H1 (cell line): ENCODE measurements at regions not wholly inside any gene's neighbourhood (a gene's known extent, or its start where the extent isn't known, plus 50 kb on each side); places are given as distances from the start of the nearest gene placed in this dataset.

Experiments
- CTCF ChIA-PET: fragments of 300-600 bp; sonication (Branson Sonifier 250); formaldehyde crosslinking; loops from one replicate; lab custom pipeline; 2021; ENCODE audit not compliant: partially characterized antibody; lab: Charles Lee
- POLR2A ChIA-PET: fragments of 300-600 bp; sonication (Branson Sonifier 250); formaldehyde crosslinking; loops from one replicate; lab custom pipeline; 2021; ENCODE audit warnings: inconsistent platforms; ENCODE audit not compliant: partially characterized antibody; lab: Charles Lee
- DNase-seq, 2 experiments: peaks; one replicate each; pipeline versions ENCODE4 v3.0.0 to v3.0.0-alpha.2; 2010 to 2022; ENCODE audit warnings: low spot score in 2 of 2, low read depth in 1 of 2, mixed read lengths in 1 of 2
- FAIRE-seq: peaks from 2 replicates; lab custom pipeline; 2011; peaks lifted over from hg19 to GRCh38; lab: Jason Lieb, UNC
- H2AFZ ChIP-seq: 2 replicates; pipeline ENCODE4 v1.8.1; 2012; ENCODE audit warnings: low read length, inconsistent platforms
- H2AK5ac ChIP-seq: 2 replicates; pipeline ENCODE4 v1.6.1; 2013; ENCODE audit warnings: low read depth, low read length
- H2BK120ac ChIP-seq: replicated peaks from 2 replicates; pipeline ENCODE3; 2013; ENCODE audit warnings: low read depth, low read length, inconsistent platforms
- H2BK12ac ChIP-seq: 2 replicates; pipeline ENCODE4 v1.6.1; 2013; ENCODE audit warnings: low read depth, low read length
- H2BK15ac ChIP-seq: 2 replicates; pipeline ENCODE4 v1.6.1; 2013; ENCODE audit warnings: low read length
- H2BK20ac ChIP-seq: 2 replicates; pipeline ENCODE4 v1.6.1; 2013; ENCODE audit warnings: low read length
- H2BK5ac ChIP-seq: 2 replicates; pipeline ENCODE4 v1.6.1; 2013; ENCODE audit warnings: low read depth, low read length
- H3K14ac ChIP-seq: 2 replicates; pipeline ENCODE4 v1.6.1; 2013; ENCODE audit warnings: inconsistent platforms; ENCODE audit not compliant: insufficient read length
- H3K18ac ChIP-seq: 2 replicates; pipeline ENCODE4 v1.6.1; 2013; ENCODE audit warnings: low read length; ENCODE audit errors: extremely low read depth
- H3K23ac ChIP-seq: 2 replicates; pipeline ENCODE4 v1.6.1; 2013; ENCODE audit warnings: inconsistent platforms; ENCODE audit not compliant: insufficient read length
- H3K23me2 ChIP-seq: 2 replicates; pipeline ENCODE4 v1.6.1; 2013; ENCODE audit warnings: low read depth, low read length
- H3K27ac ChIP-seq: 2 replicates; pipeline ENCODE4 v1.6.1; 2011; ENCODE audit warnings: low read depth, low read length, inconsistent platforms
- H3K27me3 ChIP-seq, 4 experiments: replicated peaks in 1 of 4; 1 replicate in 1 of 4; 2 replicates in 3 of 4; pipeline versions ENCODE4 v1.6.1 to v1.8.1; 2011 to 2013; ENCODE audit warnings: low read length in 3 of 4, mild to moderate bottlenecking in 3 of 4, inconsistent platforms in 2 of 4, mixed read lengths in 2 of 4, moderate library complexity in 1 of 4; ENCODE audit not compliant: control insufficient read depth in 3 of 4, insufficient read depth in 3 of 4; ENCODE audit errors: extremely low read depth in 1 of 4
- H3K36me3 ChIP-seq, 4 experiments: 2 replicates each; pipeline versions ENCODE4 v1.6.1 to v1.8.1; 2011 to 2013; ENCODE audit warnings: mild to moderate bottlenecking in 4 of 4, low read length in 3 of 4, moderate library complexity in 2 of 4, control low read depth in 1 of 4, inconsistent platforms in 1 of 4; ENCODE audit not compliant: insufficient read depth in 4 of 4, control insufficient read depth in 2 of 4
- H3K4ac ChIP-seq: replicated peaks from 2 replicates; pipeline ENCODE3; 2013; ENCODE audit warnings: low read length, low read depth, mixed read lengths, inconsistent platforms; ENCODE audit not compliant: insufficient read length
- H3K4me1 ChIP-seq, 4 experiments: replicated peaks in 1 of 4; 1 replicate in 1 of 4; 2 replicates in 3 of 4; pipeline versions ENCODE4 v1.6.1 to v1.8.1; 2011 to 2013; ENCODE audit warnings: low read length in 3 of 4, inconsistent platforms in 2 of 4, mixed read lengths in 1 of 4; ENCODE audit not compliant: insufficient read depth in 4 of 4, control insufficient read depth in 3 of 4
- H3K4me2 ChIP-seq, 2 experiments: 2 replicates each; pipeline versions ENCODE4 v1.6.1 to v1.8.1; 2011 to 2013; ENCODE audit warnings: low read depth in 2 of 2, low read length in 2 of 2, control low read depth in 1 of 2, inconsistent platforms in 1 of 2, mild to moderate bottlenecking in 1 of 2; ENCODE audit not compliant: insufficient read depth in 1 of 2
- H3K4me3 ChIP-seq, 4 experiments: fragments of 200-600, 300-600 bp in 1 of 4; sonication (generic), shearing (Covaris generic), sonication (Bioruptor Twin) in 1 of 4; 2 replicates each; pipeline versions ENCODE4 v1.5.1 to v1.8.1; 2011 to 2016; ENCODE audit warnings: low read length in 4 of 4, low read depth in 3 of 4, control low read depth in 2 of 4, inconsistent platforms in 2 of 4, mild to moderate bottlenecking in 2 of 4, mixed read lengths in 1 of 4, moderate library complexity in 1 of 4; ENCODE audit not compliant: insufficient read depth in 2 of 4; ENCODE audit errors: extremely low read depth in 1 of 4
- H3K56ac ChIP-seq: replicated peaks from 2 replicates; pipeline ENCODE3; 2013; ENCODE audit warnings: low read depth, mild to moderate bottlenecking, mixed read lengths, low read length, inconsistent platforms; ENCODE audit not compliant: insufficient read length
- H3K79me1 ChIP-seq: 2 replicates; pipeline ENCODE4 v1.6.1; 2013; ENCODE audit warnings: low read depth, low read length, control low read depth
- H3K79me2 ChIP-seq, 2 experiments: 2 replicates each; pipeline versions ENCODE4 v1.6.1 to v1.8.1; 2012 to 2013; ENCODE audit warnings: low read length in 2 of 2, mild to moderate bottlenecking in 2 of 2, inconsistent platforms in 1 of 2; ENCODE audit not compliant: insufficient read depth in 2 of 2, control insufficient read depth in 1 of 2
- H3K9ac ChIP-seq, 4 experiments: replicated peaks in 1 of 4; 1 replicate in 1 of 4; 2 replicates in 3 of 4; pipeline versions ENCODE4 v1.6.1 to v1.8.1; 2011 to 2013; ENCODE audit warnings: low read depth in 3 of 4, low read length in 3 of 4, control low read depth in 2 of 4, mild to moderate bottlenecking in 2 of 4, moderate library complexity in 2 of 4, inconsistent platforms in 1 of 4; ENCODE audit errors: extremely low read depth in 1 of 4
- H3K9me3 ChIP-seq, 2 experiments: 2 replicates each; pipeline versions ENCODE4 v1.6.1 to v1.8.1; 2012 to 2013; ENCODE audit warnings: mild to moderate bottlenecking in 2 of 2, moderate library complexity in 2 of 2, control low read depth in 1 of 2, inconsistent platforms in 1 of 2, low read depth in 1 of 2, low read length in 1 of 2, mixed read lengths in 1 of 2; ENCODE audit not compliant: insufficient read depth in 2 of 2
- H4K20me1 ChIP-seq, 2 experiments: replicated peaks in 1 of 2; 2 replicates each; pipeline versions ENCODE3 to v1.8.1; 2011 to 2013; ENCODE audit warnings: inconsistent platforms in 2 of 2, low read length in 2 of 2, mild to moderate bottlenecking in 1 of 2; ENCODE audit not compliant: insufficient read depth in 2 of 2, control insufficient read depth in 1 of 2
- H4K5ac ChIP-seq: 2 replicates; pipeline ENCODE4 v1.6.1; 2013; ENCODE audit warnings: low read length, low read depth, mixed read lengths, inconsistent platforms; ENCODE audit not compliant: insufficient read length
- H4K8ac ChIP-seq: 2 replicates; pipeline ENCODE4 v1.8.0; 2013; ENCODE audit warnings: mild to moderate bottlenecking, moderate library complexity, low read length, inconsistent platforms; ENCODE audit not compliant: insufficient read depth; ENCODE audit errors: extremely low read depth
- H4K91ac ChIP-seq: replicated peaks from 2 replicates; pipeline ENCODE3; 2013; ENCODE audit warnings: low read length, mixed read lengths, inconsistent platforms; ENCODE audit not compliant: insufficient read length
- GTF2F1 ChIP-seq: IDR thresholded peaks from 2 replicates; pipeline ENCODE4 v1.6.1; 2012; ENCODE audit warnings: low read depth, low read length, improper control_type of control experiment, borderline replicate concordance
- SIRT6 ChIP-seq: IDR thresholded peaks from one replicate; pipeline ENCODE4 v1.7.1; 2012; ENCODE audit warnings: low read length, inconsistent platforms
- SIX5 ChIP-seq: IDR thresholded peaks from 2 replicates; pipeline ENCODE4 v1.6.1; 2011; ENCODE audit warnings: mild to moderate bottlenecking, low read depth, low read length
- WGBS, 2 experiments: shearing (Covaris generic) in 1 of 2; methylation state at CpG; one replicate each; pipeline versions ENCODE4 v1.1.6 to v1.1.7; 2013 to 2015; ENCODE audit warnings: low lambda C conversion rate in 2 of 2, mixed read lengths in 2 of 2, inconsistent platforms in 1 of 2, low coverage in 1 of 2, missing lambda C conversion rate in 1 of 2; ENCODE audit not compliant: insufficient replicate concordance in 2 of 2, insufficient coverage in 1 of 2, insufficient read length in 1 of 2; ENCODE audit errors: extremely low coverage in 1 of 2, missing lambda C conversion rate in 1 of 2; 5-methylcytosine and 5-hydroxymethylcytosine counted together

GRCh38 chrX:4435905-4436304 lies 722.5 kb upstream of the PRKX start:
- no peaks in the 10 kb centered on the region for H3K9me3 ChIP-seq
- H3K27ac ChIP-seq: no peak overlapping the region
- no peaks in the 10 kb centered on the region for H3K79me1 ChIP-seq
- no peak for DNase-seq
- H3K36me3 ChIP-seq: no peaks in the 10 kb centered on the region
- no peak overlapping the region for H3K23ac ChIP-seq
- no peak overlapping the region for H4K5ac ChIP-seq
- no peak overlapping the region for H3K4me2 ChIP-seq
- 88% methylated on average over 4 of the region's 4 CpGs; no CpG with 5 or more reads in 1 of the 2 experiments for WGBS, 2 experiments
- no peak overlapping the region for H2BK20ac ChIP-seq
- no peaks in the 10 kb centered on the region for H3K4me1 ChIP-seq
- H2BK12ac ChIP-seq: no peak overlapping the region
- no peaks in the 10 kb centered on the region for H4K20me1 ChIP-seq
- H3K27me3 ChIP-seq: no peaks in the 10 kb centered on the region
- H4K8ac ChIP-seq: no peak overlapping the region
- FAIRE-seq: no peak
- H2AK5ac ChIP-seq: no peak overlapping the region
- ChIA-PET CTCF (no interaction called here), POLR2A (no interaction called here)
- no peak overlapping the region for H3K9ac ChIP-seq
- TF ChIP-seq GTF2F1 (no peak), SIX5 (no peak), SIRT6 (no peak)
- H3K56ac ChIP-seq: no peak overlapping the region
- no peak overlapping the region for H3K4me3 ChIP-seq
- H3K18ac ChIP-seq: no peak overlapping the region
- H2AFZ ChIP-seq: no peak overlapping the region
- H3K14ac ChIP-seq: no peak overlapping the region
- no peak overlapping the region for H3K4ac ChIP-seq
- no peaks in the 10 kb centered on the region for H3K23me2 ChIP-seq
- no peak overlapping the region for H2BK5ac ChIP-seq
- H2BK120ac ChIP-seq: no peak overlapping the region
- H2BK15ac ChIP-seq: no peak overlapping the region
- no peak overlapping the region for H4K91ac ChIP-seq
- H3K79me2 ChIP-seq: no peaks in the 10 kb centered on the region
